Right kidney (tissue), 1 donor: ENCODE measurements at regions not wholly inside any gene's neighbourhood (a gene's known extent, or its start where the extent isn't known, plus 50 kb on each side); places are given as distances from the start of the nearest gene placed in this dataset.
"Not testable (repeated sequence)": the region's sequence is repeated elsewhere in the genome, so short reads cannot be mapped to it uniquely, and the experiment has no call there.

ENCODE experiments used
- DNase-seq: peaks from one replicate; pipeline ENCODE4 v3.0.0-alpha.2; 2016

GRCh38 chr13:48808683-48809082 is 155.0 kb downstream of the CYSLTR2 start:
- DNase-seq, result no peak

GRCh38 chr13:48810013-48810412 is 156.3 kb downstream of the CYSLTR2 start:
- DNase-seq, result no peak

- no peak for DNase-seq
Observed at GRCh38 chr13:48813518-48813917, 159.8 kb downstream of the CYSLTR2 start.

- DNase-seq, result no peak
Observed at GRCh38 chr13:48816700-48817099, 159.0 kb upstream of the FNDC3A start.

- no peak for DNase-seq
Observed at GRCh38 chr13:48817166-48817802, 158.4 kb upstream of the FNDC3A start.

- no peak for DNase-seq
Observed at GRCh38 chr13:48818495-48819356, 157.0 kb upstream of the FNDC3A start.

- no peak for DNase-seq
Observed at GRCh38 chr13:48819376-48819775, 156.3 kb upstream of the FNDC3A start.

- no peak for DNase-seq
Observed at GRCh38 chr13:48819899-48820298, 155.8 kb upstream of the FNDC3A start.

GRCh38 chr13:48823526-48823925 is 152.2 kb upstream of the FNDC3A start:
- not testable (repeated sequence) for DNase-seq

GRCh38 chr13:48826039-48826438 is 149.7 kb upstream of the FNDC3A start:
- no peak for DNase-seq

GRCh38 chr13:48826922-48827454 is 148.7 kb upstream of the FNDC3A start:
- DNase-seq, result not testable (repeated sequence)

- DNase-seq, result no peak
Observed at GRCh38 chr13:48827709-48828108, 148.0 kb upstream of the FNDC3A start.

GRCh38 chr13:48828962-48829411 is 146.7 kb upstream of the FNDC3A start:
- DNase-seq, result no peak

- DNase-seq, result no peak
Observed at GRCh38 chr13:48829536-48829935, 146.2 kb upstream of the FNDC3A start.

GRCh38 chr13:48831248-48831647 is 144.5 kb upstream of the FNDC3A start:
- DNase-seq, result no peak

GRCh38 chr13:48833412-48833811 is 142.3 kb upstream of the FNDC3A start:
- no peak for DNase-seq

GRCh38 chr13:48835326-48835725 is 140.4 kb upstream of the FNDC3A start:
- not testable (repeated sequence) for DNase-seq

GRCh38 chr13:48838193-48838973 is 137.3 kb upstream of the FNDC3A start:
- no peak for DNase-seq

- DNase-seq, result no peak
Observed at GRCh38 chr13:48839171-48839570, 136.5 kb upstream of the FNDC3A start.

- no peak for DNase-seq
Observed at GRCh38 chr13:48840366-48840765, 135.3 kb upstream of the FNDC3A start.

GRCh38 chr13:48842316-48842715 is 133.4 kb upstream of the FNDC3A start:
- no peak for DNase-seq

- no peak for DNase-seq
Observed at GRCh38 chr13:48843630-48844380, 131.9 kb upstream of the FNDC3A start.
